ENCODE measurements at regions not wholly inside any gene's neighbourhood (a gene's known extent, or its start where the extent isn't known, plus 50 kb on each side); places are given as distances from the start of the nearest gene placed in this dataset.

DNA sequence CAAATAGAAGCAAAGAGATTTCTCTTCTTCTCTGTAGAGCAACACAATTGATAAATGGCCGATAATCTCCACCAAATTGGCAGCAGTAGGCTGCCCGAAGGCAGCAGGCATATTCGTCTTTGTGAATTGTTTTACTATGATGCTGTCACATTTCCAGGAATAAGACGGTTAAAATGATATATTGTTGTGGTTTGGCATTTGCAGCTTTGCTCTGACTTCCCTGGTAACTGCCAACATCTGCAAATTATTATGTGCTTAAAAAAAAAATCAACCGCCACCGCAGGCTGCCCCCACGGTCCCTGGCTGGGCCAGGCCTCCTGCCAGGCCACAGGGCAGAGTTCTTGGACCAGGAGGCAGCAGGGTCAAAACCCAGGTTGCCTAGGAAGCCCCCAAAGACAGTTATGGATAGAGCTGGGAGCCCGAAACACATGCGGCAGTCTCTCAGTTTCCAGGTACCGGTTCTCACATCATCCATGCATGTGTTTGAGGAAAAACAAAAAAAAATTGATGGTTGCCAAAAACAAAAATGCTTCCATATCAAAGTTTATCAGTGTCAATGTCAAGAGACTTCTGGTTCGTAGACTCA is 179.3 kb downstream of the ETS2 start:
- no peak for DNase-seq (ENCODE audit: low spot score)

DNA sequence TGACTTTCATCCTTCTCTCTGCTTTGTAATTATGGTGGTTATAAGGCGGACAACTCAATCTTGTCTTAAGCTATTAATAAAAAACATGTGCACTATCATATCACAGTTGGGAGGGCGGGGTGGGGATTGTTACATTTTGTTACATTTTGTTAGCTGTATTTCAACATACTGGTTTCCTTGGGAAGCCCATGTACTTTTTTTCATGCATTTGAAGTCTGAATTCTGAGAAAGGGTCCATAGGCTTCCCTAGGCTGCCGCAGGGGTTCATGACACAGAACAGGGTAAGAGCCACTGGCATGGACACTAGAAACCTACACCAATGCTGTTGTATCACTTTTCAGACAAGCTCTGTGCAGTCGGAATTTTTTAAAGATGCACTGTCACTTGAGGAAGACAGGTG is 178.8 kb downstream of the ETS2 start:
- DNase-seq (ENCODE audit: low spot score) = no peak

DNA sequence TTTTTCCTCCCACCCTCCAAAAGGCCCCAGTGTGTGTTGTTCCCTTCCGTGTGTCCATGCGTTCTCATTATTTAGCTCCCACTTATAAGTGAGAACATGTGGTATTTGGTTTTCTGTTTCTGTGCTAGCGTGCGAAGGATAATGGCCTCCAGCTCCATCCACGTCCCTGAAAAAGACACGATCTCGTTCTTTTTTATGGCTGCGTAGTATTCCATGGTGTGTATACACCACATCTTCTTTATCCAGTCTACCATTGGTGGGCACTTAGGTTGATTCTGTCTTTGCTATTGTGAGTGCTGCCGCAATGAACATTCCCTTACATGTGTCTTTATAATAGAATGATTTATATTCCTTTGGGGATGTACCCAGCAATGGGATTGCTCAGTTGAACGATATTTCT is 177.8 kb downstream of the ETS2 start:
- DNase-seq (ENCODE audit: low spot score) = no peak

DNA sequence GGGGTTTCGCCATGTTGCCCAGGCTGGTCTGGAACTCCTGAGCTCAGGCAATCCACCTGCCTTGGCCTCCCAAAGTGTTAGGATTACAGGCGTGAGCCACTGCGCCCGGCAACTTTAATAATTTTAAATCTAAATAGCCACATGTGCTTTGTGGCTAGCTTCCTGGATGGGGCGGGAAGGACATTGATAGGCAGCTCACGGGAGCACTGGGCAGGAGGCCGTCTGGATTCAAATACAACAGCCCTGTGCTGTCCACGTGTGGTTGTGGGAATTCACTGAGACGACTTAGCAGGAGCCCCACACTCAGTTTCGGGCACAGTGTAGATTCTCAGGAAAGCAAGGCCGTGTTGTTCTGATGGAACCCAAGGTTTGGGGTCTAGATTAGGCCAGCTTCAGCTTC is 177.1 kb downstream of the ETS2 start:
- no peak for DNase-seq (ENCODE audit: low spot score)

DNA sequence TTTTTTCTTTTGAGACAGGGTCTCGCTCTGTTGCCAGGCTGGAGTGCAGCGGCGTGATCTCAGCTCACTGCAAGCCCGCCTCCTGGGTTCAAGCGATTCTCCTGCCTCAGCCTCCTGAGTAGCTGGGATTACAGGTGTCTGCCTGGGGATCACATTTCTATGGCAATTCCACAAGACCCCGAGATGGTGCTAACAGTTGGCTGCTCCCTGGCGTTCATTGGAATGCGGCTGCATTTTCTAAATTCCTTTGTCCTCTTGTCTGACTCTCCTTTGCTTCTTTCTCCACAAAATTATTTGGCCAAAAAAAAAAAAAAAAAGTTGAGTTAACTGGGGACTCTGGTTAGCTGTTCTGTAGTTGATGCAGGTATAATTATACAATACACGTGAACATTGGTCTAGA is 176.4 kb downstream of the ETS2 start:
- no peak for DNase-seq (ENCODE audit: low spot score)

DNA sequence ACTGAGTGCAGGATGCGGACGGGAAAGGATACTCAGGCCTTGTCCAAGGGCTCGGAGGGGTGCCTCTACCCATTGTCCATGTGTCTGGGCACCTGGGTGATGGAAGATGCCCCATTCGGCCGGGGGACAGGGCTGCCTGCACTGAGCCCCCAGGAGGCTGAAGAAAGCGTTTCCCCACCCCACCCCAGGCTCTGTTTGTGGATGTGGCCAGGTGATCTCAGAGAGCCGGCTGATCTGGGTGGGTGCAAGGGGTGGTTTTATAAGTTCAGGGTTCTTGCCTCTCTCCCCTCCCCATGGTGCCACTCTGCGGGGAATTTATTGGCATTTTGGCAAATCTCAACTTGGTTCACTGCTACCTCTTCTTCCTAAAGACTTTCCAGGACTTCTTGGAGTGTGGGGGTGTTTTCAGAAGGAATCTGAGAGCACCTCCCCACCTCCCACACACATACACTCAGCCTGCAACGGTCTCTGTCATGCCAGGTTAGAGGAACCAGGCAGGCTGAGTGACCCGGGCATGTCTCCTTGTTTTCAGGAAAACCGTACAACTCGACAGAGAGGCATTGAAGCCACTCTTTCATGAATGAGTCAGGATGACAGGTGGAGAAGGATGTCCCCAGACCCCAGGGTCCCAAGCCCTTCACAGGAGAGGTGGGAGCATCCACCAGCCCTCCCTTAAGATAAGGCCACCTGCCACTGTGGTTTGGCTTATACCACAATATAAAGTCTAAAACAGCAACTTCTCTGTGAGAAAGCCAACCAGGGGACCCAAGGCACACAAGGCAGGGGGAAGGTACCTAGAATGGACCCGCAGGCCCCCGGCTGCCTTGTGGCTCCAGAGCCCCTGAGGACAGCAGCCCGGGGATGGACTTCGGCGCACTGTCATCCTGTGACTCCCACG is 174.9 kb downstream of the ETS2 start:
- DNase-seq (ENCODE audit: low spot score) = no peak

DNA sequence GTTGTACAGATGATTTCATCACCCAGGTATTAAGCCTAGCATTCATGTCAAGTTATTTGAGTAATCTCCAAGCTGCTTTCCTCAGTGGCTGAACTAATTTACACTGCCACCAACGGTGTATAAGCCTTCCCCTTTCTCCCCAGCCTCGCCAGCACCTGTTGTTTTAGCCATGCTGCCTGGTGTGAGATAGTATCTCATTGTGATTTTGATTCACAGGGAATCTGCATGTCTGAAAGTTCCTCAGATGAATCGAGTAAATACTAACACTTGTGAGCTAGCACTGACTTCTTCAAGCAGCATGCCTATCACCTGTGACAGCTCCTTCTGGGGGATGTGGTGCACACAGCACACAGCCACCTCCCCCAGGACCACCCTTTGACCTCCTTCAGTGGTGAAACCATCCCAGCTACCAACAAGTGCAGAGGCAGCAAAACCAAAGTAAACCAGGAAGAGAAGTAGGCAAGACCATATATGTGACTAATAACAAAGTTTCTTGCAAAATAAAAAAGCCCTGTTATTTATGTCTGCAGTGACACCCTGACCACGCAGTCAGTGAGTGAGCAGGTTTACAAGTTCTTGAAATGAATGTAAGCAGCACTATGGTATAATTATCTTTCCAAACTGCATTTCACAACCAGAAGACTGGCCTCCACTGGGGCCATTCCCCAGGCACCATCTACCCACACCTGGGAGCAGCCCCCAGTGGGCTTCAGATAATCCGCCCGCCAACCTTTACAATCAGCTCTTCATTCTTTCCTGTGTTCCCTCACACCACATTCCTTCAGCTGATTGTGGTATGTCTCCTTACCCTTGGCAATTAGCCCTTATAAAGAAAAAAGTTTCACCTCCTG is 173.8 kb downstream of the ETS2 start:
- no peak for DNase-seq (ENCODE audit: low spot score)

DNA sequence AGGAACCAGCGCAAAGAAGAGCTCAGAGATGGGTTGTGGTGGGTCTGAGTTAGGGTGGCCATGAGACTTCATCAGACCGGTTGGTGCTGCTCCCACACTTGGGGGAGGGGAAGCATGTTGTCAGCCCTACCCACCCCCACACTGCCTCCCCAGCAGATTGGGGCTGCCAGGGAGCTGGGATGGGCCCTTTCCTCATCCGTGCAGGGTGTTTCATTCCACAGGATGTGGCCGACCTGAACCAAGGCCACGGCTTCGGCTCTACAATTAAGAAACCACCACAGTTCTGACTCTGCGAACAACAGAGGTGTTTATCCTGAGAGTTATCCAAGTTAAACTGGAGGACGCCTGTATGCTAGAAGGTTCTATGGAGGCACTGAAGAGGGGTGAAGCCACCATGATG is 171.2 kb downstream of the ETS2 start:
- DNase-seq (ENCODE audit: low spot score) = no peak

DNA sequence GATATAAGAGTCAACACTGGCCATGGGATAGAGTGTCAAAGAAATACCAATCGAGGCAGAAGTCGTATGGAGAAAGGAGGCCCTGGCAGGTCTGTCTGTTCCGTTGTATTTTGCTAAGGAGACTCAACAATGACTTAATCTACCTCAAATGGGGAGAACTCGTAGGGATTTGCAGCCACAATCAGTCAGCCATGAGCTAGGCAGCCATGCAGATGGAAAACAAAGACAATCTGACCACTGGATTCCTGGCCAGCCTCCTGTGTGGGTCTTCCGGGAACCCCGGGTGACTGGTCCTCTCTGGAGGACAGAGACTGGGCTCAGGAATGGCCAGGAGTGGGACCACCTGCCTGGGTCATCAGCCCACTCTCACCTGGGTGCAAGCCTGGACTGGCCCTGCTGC is 167.8 kb downstream of the ETS2 start:
- no peak for DNase-seq (ENCODE audit: low spot score)

DNA sequence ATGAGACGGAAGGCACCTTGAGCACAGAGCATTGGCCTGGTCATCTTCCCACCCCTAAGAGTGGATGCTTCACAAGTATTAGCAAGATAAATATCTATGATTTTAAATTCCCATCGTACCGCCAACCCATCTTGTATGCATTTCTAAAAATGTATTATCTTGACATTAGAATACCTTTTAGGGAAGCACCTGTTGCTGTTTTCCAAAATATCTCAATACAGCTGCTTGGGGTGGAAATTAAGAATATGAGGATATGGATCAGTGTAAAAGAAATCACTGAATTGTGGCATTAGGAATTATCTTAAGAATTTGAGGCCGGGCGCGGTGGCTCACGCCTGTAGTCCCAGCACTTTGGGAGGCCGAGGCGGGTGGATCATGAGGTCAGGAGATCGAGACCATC is 166.3 kb downstream of the ETS2 start:
- DNase-seq (ENCODE audit: low spot score) = no peak

DNA sequence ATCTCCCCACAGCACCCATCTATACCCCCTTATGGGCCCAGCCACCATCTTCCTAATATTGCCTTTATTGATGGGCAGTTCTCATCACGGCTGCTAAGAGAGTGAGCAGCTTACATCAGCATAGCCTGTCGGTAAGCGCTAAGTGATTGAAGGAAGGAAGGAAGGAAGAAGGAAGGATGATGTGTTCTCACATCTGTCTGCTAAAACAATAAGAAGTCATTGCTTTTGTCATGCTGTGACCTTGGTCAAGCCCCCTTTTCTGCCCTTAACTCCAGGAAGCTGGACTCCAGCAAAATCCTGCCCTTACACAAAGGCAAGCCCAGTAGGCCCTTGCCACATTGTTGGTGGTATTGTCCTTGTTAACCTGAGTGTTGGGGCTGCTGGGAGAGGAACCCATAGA is 165.0 kb downstream of the ETS2 start:
- no peak for DNase-seq (ENCODE audit: low spot score)

DNA sequence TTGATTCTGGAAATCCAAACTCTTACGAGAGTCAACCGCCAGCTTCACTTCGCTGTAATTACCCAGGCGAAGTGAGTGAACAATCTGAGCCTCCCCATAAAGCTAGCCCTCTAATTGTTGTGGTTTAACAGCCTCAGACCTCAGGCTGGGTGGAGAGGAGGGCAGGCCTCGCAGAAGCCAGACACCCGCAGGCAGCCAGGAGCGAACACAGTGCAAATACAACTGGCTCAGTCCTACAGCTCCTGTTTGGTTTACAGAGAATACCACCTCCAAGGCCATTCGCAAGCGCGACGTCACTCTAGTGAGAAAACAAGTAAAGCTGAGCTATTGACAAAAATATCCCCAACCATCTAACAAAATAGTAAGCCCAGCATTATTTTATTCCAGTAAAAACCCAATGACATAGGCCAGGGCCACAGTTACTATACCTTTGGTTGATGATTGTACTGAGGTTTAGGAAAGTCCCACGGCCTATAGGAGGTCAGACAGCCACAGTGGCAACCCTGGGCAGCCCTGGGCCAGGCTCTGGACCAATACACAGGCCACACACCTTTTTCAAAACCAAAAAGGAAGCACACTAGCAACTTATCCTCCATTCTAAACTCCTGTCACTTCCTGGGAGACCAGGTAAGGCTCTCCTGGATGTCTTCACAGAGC is 163.3 kb downstream of the ETS2 start:
- no peak for DNase-seq (ENCODE audit: low spot score)

DNA sequence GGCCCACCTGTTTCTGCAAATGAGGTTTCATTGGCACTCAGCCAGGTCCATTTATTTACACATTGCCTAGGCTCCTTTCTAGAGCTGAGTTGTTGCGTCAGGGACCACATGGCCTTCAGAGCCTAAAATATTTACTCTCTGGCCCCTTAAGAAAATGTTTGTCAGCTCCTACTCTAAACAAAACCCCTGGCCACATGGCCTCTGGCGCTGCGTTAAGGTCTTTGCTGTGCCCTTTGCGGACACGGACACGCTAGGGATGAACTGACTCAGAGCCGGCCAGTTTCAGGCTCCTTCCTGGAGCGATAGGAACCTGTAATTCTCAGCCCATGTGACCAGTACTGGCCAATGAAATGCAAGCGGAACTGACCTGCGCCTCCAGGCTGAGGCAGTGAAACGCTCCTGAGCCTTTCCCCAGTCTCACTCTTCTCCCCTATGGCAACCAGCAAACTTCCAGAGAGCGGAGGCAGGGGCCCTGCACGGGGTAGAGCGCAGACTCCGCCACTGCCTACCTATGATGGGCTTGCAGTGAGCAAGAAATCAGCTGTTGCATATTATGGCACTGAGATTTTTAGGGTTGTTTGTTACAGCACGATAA is 160.3 kb downstream of the ETS2 start:
- DNase-seq (ENCODE audit: low spot score) = no peak

DNA sequence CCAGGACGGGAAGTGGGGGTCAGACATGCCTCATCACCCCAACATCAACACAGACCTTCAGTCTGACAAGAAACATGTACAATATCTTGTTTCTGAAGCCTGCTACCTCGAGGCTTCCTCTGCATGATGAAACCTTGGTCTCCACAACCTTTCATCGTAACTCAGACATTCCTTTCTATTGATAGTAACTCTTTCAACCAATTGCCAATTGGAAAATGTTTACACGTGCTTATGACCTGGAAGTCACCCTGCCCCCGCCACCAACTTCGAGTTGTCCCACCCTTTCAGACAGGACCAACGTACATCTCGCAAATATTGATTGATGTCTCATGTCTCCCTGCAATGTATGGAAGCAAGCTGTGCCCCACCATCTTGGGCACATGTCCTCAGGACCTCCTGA is 159.5 kb downstream of the ETS2 start:
- no peak for DNase-seq (ENCODE audit: low spot score)

DNA sequence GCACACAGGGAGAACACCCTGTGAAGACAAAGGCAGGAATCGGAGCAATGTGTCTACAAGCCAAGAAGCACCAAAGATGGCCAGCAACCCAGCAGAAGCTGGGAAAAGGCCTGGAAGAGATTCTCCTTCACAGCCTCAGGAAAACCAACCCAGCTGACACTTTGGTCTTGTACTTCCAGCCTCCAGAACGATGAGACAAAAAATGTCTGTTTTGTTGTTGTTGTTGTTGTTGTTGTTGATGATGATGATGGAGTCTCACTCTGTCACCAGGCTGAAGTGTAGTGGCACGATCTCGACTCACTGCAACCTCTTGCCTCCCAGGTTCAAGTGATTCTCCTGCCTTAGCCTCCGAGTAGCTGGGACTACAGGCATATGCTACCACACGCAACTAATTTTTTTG is 157.3 kb downstream of the ETS2 start:
- no peak for DNase-seq (ENCODE audit: low spot score)

DNA sequence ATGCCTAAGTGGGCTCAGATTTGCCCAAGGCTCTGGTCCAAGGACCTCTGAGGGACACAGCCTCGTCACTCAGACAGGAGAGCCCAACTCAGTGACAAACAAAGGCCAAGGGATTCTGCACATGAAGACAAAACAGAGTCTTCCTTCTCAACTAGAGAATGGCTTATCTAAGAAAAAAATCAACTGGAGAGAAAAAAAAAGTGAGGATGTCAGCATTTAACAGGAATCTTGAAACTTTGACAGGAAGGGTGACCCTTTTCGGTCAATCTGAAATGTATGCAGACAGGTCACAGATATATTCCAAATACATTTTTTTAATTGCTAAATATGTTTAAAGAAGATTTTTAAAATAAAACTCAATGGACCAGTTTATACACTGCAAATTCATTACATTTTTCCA is 154.5 kb downstream of the ETS2 start:
- DNase-seq (ENCODE audit: low spot score) = no peak

DNA sequence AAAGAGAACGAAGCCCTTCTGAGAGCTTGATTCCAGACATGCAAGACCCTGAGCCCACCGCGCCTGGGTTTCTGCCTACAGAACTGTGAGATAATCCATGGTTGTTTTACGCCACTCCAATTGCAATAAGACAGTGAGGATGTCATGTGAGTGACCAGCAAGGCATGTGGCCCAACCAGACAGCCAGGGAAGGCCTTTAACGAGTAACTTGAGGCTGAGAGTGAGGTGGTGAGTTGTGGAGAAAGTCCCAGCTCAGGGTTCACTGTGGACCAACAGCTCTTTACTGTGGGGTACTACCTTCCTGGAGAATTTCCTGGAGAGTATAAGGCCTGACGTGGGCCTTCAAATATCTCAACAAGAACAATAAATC is 153.9 kb downstream of the ETS2 start:
- no peak for DNase-seq (ENCODE audit: low spot score)

DNA sequence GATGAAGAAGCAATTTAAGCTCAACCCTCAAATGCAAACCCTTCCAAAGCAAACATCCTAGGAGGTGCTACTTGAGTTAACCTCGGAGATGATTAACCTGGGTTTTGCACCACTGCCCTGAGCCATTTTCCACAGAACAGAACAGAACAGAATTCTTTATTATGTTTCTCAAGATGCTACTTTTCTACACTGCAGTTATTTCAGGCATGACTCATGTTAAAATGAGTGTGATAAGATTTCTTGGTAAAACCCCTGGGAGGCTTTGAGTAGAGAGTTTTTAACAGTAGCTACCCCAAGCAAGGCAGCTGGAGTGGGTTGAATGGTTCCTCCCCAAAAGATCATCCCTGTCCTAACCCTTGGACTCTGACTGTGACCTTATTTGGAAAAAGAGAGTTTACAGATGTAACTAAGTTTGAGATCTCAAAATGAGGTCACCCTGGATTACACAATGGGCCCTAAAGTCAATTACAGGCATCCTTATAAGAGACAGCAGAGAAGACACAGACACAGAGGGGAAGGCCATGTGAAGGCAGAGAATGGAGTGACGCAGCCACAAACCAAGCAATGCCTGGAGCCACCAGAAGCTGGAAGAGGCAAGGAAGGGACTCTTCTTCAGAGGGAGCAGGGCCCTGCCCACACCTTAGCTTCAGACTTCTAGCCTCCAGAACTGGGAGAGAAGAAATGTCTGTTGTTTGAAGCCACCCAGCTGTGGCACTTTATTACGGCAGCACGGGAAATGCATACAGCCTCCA is 153.4 kb downstream of the ETS2 start:
- no peak for DNase-seq (ENCODE audit: low spot score)

DNA sequence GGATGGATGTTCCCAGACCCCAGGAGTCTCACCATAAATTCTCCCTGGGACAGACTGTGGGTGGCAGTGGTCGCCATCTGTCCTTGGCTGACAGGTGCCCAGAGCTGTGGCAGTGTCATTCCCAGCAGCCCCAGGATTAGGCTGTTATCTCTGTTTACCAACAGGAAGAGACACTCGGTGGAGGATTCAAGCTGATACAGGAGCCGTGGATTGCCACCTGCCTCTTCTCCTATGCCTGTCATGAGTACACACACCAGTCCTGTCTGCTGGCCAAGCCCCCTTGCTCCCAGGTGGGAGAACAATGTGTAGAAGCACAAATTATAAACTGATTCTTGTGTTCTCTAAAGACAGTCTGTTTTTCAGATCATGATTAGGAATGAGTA is 152.6 kb downstream of the ETS2 start:
- no peak for DNase-seq (ENCODE audit: low spot score)

DNA sequence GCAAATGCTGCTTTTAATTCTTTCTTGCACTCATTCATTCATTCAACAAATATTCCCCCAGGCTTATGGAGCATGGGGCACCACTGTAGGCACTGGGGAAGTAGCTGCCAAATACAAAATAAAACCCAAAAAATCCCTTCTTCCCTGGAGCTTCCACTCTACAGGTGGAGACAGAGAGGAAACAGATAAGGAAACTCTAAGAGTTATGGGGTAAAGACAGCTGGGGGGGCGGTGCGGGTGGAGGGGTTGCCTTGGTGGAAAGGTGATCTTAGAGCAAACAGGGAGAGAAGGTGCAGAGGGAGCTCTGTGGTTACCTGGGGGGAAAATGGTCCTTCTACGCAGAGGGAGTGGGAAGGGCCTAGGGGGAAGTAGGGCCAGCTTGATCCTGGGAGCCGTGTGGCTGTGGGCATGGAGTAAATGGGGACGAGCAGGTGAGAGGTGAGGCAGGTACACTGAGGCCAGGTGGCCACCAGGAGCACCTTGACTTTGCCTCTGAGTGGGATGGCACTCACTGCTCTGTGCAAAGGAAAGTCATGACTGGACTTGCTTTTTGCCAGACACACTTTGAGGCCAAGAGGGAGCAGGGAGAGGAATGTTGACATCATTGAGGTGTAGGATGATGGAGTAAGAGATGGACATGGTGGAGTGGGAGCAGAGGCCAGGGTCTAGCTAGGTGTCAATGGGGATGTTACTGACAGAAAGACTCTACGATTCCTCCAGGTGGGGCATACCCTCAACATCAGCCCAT is 152.0 kb downstream of the ETS2 start:
- DNase-seq (ENCODE audit: low spot score) = no peak

Measured in D341Med (cell line).